Memory B cell (primary cell): ENCODE measurements at regions not wholly inside any gene's neighbourhood (a gene's known extent, or its start where the extent isn't known, plus 50 kb on each side); places are given as distances from the start of the nearest gene placed in this dataset.
A peak's percentile ranks its signal among the peaks of the same experiment; 100 is the strongest.

ENCODE experiments used
- ATAC-seq: fragments of 150-1000 bp; cut with Tn5 transposase; 2 replicates; pipeline ENCODE4 v1.10.0; 2021; ENCODE audit warnings: low read depth, mild to moderate bottlenecking, moderate library complexity
- DNase-seq, 2 donors: peaks; one replicate each; pipeline ENCODE4 v3.0.0; 2022; ENCODE audit warnings: low spot score in 2 of 2
- H3K27ac Mint-ChIP-seq: one replicate; pipeline ENCODE4 v1.8.0; 2022; ENCODE audit warnings: mild to moderate bottlenecking, moderate library complexity, mixed read lengths
- H3K27me3 Mint-ChIP-seq: one replicate; pipeline ENCODE4 v1.8.0; 2022; ENCODE audit warnings: mixed read lengths
- H3K36me3 Mint-ChIP-seq: one replicate; pipeline ENCODE4 v1.8.0; 2022; ENCODE audit warnings: mild to moderate bottlenecking, mixed read lengths
- H3K4me1 Mint-ChIP-seq: one replicate; pipeline ENCODE4 v1.8.0; 2022; ENCODE audit warnings: mixed read lengths
- H3K4me3 Mint-ChIP-seq: one replicate; pipeline ENCODE4 v1.8.0; 2022; ENCODE audit warnings: mild to moderate bottlenecking, moderate library complexity, mixed read lengths
- H3K9me3 Mint-ChIP-seq: one replicate; pipeline ENCODE4 v1.8.0; 2022; ENCODE audit warnings: mixed read lengths

DNA sequence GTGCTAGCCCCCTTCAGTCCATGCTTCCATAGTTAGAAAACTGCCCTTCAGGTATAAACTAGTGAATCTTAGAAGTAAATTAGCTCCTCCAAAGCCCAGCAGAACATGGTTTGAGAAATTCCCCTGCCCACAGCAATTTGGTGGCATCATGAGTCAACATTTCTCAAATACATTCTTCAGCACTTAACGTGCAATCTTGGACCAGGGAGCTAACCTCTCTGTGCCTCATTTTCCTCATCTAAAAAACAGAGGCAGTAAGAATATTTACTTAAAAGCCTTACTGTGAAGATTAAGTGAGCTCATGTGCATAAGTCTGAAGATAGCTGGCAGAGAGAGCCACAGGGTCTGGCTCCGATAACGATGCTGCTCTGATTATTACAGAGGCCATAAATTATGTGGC is 800.7 kb upstream of the AMELY start:
- no peaks in the 10 kb centered on the region for H3K36me3 Mint-ChIP-seq
- H3K4me1 Mint-ChIP-seq, result no peaks in the 10 kb centered on the region
- H3K27me3 Mint-ChIP-seq, result no peaks in the 10 kb centered on the region
- no peak overlapping the region for H3K27ac Mint-ChIP-seq
- H3K9me3 Mint-ChIP-seq, result no peaks in the 10 kb centered on the region
- H3K4me3 Mint-ChIP-seq, result no peak overlapping the region
- ATAC-seq (no peak), DNase-seq (no peak)

DNA sequence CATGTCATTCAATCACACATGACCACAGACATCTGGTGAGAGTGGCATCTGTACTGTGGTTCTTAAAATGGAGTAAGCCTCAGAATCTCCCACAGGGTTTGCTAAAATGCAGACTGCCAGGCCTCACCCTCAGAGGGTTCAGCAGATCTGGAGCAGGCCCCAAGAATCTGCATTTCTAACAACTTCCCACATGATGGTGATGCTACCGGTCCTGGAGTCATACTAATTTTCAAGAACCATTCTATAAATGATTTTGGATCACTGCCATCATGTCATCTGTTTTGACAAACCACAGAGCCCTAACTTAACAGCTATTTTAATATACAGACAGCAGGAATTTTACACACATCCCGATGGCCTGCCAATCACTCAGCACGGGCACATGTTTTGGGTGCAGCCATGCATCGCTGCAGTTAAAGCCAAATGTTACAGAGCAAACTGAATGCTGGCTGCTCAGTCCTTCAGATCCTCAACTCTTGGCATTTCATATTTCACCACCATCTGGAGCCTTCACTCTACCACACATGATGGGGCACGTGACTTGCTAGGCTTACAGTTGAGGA is 792.1 kb upstream of the AMELY start:
- Mint-ChIP-seq H3K27me3 (peaks cover 2% of the 10 kb centered on the region), H3K27ac (no peak overlapping the region), H3K36me3 (no peaks in the 10 kb centered on the region), H3K4me1 (no peaks in the 10 kb centered on the region), H3K9me3 (no peaks in the 10 kb centered on the region), H3K4me3 (no peak overlapping the region)
- DNase-seq (no peak), ATAC-seq (no peak)

DNA sequence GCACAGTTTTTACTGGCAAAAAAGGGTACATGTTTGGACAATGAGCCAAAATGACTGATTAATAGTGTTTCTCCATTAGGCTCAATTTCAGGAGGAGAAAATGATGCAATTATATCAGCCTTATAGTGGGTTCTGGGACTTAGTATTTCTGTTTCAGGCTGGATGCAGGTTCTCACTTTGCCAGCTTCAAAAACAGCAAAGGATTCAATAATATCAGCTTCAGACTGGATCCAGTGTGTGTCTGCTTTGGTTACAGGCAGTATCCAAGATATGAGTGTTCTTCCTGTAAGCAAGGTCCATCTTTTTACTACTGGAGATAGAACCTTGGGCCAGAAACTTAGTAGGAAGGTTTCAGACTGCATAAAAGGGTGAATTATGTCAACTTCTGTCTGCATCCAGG is 790.9 kb upstream of the AMELY start:
- Mint-ChIP-seq H3K27ac (no peak overlapping the region), H3K4me3 (no peak overlapping the region), H3K27me3 (peaks cover 2% of the 10 kb centered on the region), H3K9me3 (no peaks in the 10 kb centered on the region), H3K36me3 (no peaks in the 10 kb centered on the region), H3K4me1 (no peaks in the 10 kb centered on the region)
- ATAC-seq, result no peak
- DNase-seq, result no peak

DNA sequence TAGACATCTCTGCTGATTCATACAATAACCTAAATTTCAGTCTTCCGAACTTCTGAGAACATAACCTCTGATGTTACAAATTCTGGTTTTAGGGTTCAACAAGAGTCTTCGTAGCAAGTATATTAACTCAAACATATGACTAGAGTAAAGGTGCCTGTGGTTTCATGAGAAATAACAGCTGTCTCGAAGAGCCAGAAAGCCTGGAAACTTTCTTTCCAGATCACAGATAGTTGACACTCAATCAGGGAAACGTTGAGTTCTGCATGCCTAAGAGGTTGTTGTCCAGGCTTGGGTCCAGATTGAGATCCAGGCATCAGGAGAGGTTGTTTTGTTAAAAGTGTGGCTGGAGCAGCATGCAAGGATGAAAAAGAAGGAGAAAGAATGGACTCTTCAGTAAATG is 790.1 kb upstream of the AMELY start:
- H3K4me3 Mint-ChIP-seq, result no peak overlapping the region
- ATAC-seq (no peak), DNase-seq (no peak)
- no peaks in the 10 kb centered on the region for H3K36me3 Mint-ChIP-seq
- H3K4me1 Mint-ChIP-seq, result no peaks in the 10 kb centered on the region
- no peak overlapping the region for H3K27ac Mint-ChIP-seq
- H3K27me3 Mint-ChIP-seq, result peaks cover 2% of the 10 kb centered on the region
- H3K9me3 Mint-ChIP-seq, result no peaks in the 10 kb centered on the region

DNA sequence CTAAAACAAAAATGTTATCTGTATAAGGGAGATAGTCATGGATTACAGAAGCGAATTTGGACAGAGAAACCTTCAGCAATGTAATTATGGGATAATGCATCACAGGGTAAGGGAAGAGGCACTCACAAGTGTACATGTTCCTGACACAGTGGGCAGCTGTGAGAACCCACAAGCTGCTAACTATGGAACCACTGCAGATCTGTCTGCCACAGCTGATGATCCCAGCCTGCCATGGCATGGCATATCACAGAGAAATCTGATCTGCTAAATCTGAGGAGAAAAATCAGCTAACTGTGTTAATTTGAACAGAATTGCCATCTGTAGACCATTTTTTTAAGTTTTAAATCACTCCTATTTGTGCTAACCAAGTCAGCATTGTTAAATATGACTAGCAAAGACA is 786.0 kb upstream of the AMELY start:
- H3K27ac Mint-ChIP-seq, result no peak overlapping the region
- no peak for DNase-seq
- peaks cover 2% of the 10 kb centered on the region for H3K27me3 Mint-ChIP-seq

DNA sequence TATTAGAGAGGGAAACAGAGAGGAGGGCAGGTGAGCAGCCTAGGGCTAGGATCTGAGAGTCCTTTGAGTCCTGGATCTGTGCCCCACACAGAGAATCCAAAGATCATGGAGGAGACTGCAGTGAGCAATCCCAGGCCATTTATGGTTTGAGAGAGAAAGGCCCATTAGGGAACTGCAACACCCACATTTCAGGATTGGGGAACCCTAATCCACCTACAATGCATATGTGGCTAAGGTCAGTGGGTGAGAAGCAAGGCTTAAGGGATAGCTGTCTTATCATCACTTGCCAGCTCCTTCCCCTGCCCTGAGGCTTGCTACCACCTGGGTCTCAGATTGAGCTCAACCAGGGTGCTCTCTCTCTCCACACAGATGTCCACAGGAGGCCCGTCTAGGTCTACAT is 781.1 kb upstream of the AMELY start:
- no peaks in the 10 kb centered on the region for H3K27me3 Mint-ChIP-seq
- DNase-seq (no peak), ATAC-seq (no peak)
- H3K4me3 Mint-ChIP-seq, result no peak overlapping the region
- H3K27ac Mint-ChIP-seq, result no peak overlapping the region
- H3K9me3 Mint-ChIP-seq, result no peaks in the 10 kb centered on the region
- no peaks in the 10 kb centered on the region for H3K36me3 Mint-ChIP-seq
- no peaks in the 10 kb centered on the region for H3K4me1 Mint-ChIP-seq

More for the DNA sequence above, 786.0 kb upstream of the AMELY start:
- no peaks in the 10 kb centered on the region for H3K4me1 Mint-ChIP-seq
- no peaks in the 10 kb centered on the region for H3K36me3 Mint-ChIP-seq
- no peak for ATAC-seq
- H3K4me3 Mint-ChIP-seq, result no peak overlapping the region
- no peaks in the 10 kb centered on the region for H3K9me3 Mint-ChIP-seq

DNA sequence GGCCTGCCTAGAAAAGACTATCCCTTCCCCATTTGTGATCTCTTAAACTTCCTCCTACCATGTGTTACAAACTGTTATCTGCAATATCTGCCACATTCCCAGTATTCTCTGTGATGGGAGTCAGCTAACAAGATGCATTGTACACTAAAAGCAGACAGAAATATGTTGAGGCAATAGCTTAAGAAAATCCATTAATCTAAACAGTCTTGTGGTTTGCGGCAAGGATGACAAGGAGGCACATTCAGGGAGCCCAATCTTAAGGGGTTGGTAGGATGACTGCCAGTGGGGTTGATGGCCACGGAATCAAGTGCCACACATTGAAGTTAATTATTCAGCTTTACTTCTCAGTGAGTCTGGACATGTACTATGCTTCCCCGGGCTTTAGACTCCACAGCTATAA is 775.5 kb upstream of the AMELY start:
- H3K9me3 Mint-ChIP-seq, result no peaks in the 10 kb centered on the region
- no peaks in the 10 kb centered on the region for H3K36me3 Mint-ChIP-seq
- no peaks in the 10 kb centered on the region for H3K27me3 Mint-ChIP-seq
- H3K4me1 Mint-ChIP-seq, result no peaks in the 10 kb centered on the region
- no peak overlapping the region for H3K4me3 Mint-ChIP-seq
- no peak for ATAC-seq
- peak overlapping the region; percentile 68 for H3K27ac Mint-ChIP-seq
- no peak for DNase-seq

DNA sequence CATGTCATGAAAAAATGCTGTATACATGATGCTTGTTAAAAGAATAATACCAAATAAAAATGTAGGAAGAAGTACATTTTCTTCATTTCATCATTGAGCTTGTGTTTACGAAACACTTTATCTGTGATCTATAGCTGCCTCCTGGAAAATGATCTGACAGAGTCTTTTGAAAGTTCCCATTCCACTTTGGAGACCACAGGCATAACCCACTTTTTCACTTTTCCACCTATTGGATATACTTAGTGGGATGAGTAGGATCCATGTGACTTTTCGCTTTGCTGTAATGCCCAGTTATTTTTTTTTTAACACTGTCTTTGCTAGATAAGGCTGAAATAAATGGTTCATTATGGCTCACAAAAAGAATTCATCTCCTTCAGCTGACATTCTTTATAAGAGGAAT is 773.0 kb upstream of the AMELY start:
- DNase-seq, result no peak
- Mint-ChIP-seq H3K36me3 (no peaks in the 10 kb centered on the region), H3K27me3 (no peaks in the 10 kb centered on the region), H3K9me3 (no peaks in the 10 kb centered on the region), H3K4me1 (no peaks in the 10 kb centered on the region), H3K4me3 (no peak overlapping the region), H3K27ac (no peak overlapping the region)
- ATAC-seq, result no peak

DNA sequence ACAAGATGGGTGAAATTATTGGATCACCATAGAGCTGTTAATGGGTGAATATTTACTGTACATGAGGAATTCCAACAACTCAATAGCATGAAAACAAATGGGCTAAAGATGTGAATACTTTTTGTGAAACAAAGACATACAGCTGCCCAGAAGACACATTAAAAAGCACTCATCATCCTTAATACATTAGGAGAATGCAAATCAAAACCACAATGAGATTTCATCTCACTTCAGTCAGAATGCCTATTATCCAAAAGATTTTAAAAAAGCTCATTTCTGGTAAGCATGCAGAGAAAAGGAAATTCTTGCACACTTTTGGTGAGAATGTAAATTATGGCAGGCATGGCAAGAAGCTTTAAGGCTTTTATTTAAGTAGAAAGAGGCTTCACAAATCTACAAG is 770.8 kb upstream of the AMELY start:
- H3K4me3 Mint-ChIP-seq, result no peak overlapping the region
- DNase-seq (no peak), ATAC-seq (no peak)
- H3K9me3 Mint-ChIP-seq, result no peaks in the 10 kb centered on the region
- H3K4me1 Mint-ChIP-seq, result no peaks in the 10 kb centered on the region
- no peaks in the 10 kb centered on the region for H3K27me3 Mint-ChIP-seq
- peaks cover 1% of the 10 kb centered on the region for H3K36me3 Mint-ChIP-seq
- no peak overlapping the region for H3K27ac Mint-ChIP-seq

DNA sequence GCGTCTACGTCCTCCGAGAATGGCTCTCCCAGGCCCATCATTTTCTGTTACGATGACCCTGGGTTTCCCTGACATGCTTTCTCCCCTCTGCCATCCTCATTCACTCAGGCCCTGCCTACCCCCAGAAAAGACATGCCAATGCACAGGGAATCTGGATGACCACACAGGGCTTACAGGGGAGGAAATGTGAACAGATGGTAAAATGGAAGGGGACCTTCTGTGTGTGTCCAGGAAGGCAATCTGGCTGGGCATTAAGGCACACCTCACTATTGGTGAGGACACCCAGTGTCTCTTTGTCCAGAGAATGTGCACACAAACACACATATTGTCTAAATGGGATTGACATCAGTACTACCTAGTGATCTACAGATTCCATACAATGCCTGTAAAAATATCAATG is 769.9 kb upstream of the AMELY start:
- ATAC-seq, result no peak
- DNase-seq, result no peak
- H3K36me3 Mint-ChIP-seq, result peaks cover 1% of the 10 kb centered on the region
- no peaks in the 10 kb centered on the region for H3K9me3 Mint-ChIP-seq
- no peak overlapping the region for H3K27ac Mint-ChIP-seq
- H3K4me1 Mint-ChIP-seq, result no peaks in the 10 kb centered on the region
- no peak overlapping the region for H3K4me3 Mint-ChIP-seq
- no peaks in the 10 kb centered on the region for H3K27me3 Mint-ChIP-seq

DNA sequence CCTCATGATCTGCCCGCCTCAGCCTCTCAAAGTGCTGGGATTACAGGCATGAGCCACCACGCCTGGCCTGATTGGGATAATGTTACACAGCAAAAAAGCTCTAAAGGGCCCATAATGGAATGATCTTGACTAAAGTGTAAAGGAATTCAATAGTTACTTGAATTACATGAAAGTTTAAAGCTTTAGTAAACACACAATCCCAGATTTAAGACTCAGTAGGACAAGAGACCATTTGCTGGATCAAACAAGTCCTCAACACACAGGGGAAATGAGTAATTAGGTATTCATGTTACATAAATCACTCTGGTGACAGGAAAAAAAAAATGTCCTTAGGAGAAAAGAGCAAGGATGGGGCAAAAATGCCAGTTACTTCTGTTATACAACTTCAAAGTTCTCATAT is 762.9 kb upstream of the AMELY start:
- Mint-ChIP-seq H3K4me1 (no peaks in the 10 kb centered on the region), H3K27me3 (no peaks in the 10 kb centered on the region), H3K4me3 (no peak overlapping the region), H3K27ac (no peak overlapping the region), H3K36me3 (peaks cover 1% of the 10 kb centered on the region), H3K9me3 (no peaks in the 10 kb centered on the region)
- DNase-seq, result no peak
- ATAC-seq, result no peak

DNA sequence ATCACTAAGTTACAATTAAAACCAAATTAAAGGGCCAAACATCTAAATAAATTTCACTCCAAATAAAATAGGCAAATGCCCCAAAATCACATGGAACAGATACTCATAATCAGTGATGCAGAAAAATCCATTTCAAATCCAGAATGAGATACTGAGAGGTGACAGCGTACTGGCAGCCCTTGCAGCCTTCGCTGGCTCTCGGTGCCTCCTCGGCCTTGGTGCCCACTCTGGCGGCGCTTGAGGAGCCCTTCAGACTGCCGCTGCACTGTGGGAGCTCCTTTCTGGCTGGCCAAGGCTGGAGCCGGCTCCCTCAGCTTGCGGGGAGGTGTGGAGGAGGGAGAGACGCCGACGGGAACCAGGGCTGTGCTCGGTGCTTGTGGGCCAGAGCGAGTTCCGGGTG is 761.2 kb upstream of the AMELY start:
- no peak for DNase-seq
- Mint-ChIP-seq H3K27me3 (no peaks in the 10 kb centered on the region), H3K36me3 (no peaks in the 10 kb centered on the region), H3K27ac (no peak overlapping the region), H3K4me3 (no peak overlapping the region), H3K9me3 (no peaks in the 10 kb centered on the region), H3K4me1 (no peaks in the 10 kb centered on the region)
- no peak for ATAC-seq

DNA sequence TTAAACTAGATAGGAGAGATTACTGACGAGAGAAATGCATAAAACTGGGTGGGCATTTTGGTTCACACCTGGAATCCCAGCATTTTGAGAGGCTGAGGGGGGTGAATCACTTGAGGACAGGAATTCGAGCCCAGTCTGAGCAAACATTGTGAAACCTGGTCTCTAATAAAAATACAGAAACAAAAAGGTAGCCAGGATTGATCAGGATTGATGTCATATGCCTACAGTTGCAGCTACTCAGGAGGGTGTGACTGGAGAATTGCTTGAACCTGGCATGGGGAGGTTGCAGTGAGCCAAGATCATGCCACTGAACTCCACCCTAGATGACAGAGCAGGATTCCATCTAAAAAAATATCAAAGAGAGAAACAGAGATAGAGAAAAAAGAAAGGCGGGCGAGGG is 751.7 kb upstream of the AMELY start:
- H3K36me3 Mint-ChIP-seq, result no peaks in the 10 kb centered on the region
- no peak overlapping the region for H3K4me3 Mint-ChIP-seq

DNA sequence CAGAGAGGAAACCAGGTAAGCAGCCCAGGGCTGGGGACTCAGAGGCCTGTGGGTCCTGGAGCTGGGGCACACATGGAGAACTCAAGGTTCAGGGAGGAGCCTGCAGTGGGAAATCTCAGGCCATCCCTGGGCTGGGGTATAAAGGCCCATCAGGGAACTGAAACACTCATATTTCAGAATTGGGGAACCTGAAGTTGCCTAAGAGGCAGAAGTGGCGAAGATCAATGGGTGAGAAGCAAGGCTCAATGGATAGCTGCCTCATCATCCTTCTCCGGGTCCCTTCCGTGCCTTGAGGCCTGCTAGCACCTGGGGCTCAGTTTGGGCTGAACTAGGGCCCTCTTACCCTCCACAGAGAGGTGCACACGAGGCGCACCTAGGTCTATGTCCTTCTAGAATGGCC is 747.5 kb upstream of the AMELY start:
- Mint-ChIP-seq H3K27me3 (peaks cover 1% of the 10 kb centered on the region), H3K9me3 (no peaks in the 10 kb centered on the region), H3K27ac (no peak overlapping the region), H3K36me3 (no peaks in the 10 kb centered on the region), H3K4me3 (no peak overlapping the region), H3K4me1 (no peaks in the 10 kb centered on the region)
- DNase-seq (no peak), ATAC-seq (no peak)

More for the DNA sequence above, 751.7 kb upstream of the AMELY start:
- no peak for ATAC-seq
- no peaks in the 10 kb centered on the region for H3K4me1 Mint-ChIP-seq
- DNase-seq, result no peak
- H3K9me3 Mint-ChIP-seq, result no peaks in the 10 kb centered on the region
- H3K27me3 Mint-ChIP-seq, result no peaks in the 10 kb centered on the region
- no peak overlapping the region for H3K27ac Mint-ChIP-seq

DNA sequence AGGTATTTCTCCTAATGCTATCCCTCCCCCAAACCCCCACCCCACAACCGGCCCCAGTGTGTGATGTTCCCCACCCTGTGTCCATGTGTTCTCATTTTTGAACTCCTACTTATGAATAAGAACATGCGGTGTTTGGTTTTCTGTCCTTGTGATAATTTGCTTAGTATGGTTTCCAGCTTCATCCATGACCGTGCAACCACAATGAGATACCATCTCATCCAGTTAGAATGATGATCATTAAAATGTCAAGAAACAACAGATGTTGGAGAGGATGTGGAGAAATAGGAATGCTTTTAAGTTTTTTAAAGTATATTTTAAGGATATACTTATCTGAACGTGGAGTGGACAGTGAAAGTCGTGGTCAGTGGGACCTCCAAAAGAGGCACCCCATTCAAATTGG is 745.0 kb upstream of the AMELY start:
- Mint-ChIP-seq H3K9me3 (no peaks in the 10 kb centered on the region), H3K36me3 (no peaks in the 10 kb centered on the region), H3K27me3 (peaks cover 1% of the 10 kb centered on the region), H3K4me1 (no peaks in the 10 kb centered on the region), H3K27ac (no peak overlapping the region), H3K4me3 (no peak overlapping the region)
- DNase-seq, result no peak
- ATAC-seq, result no peak
